ENCODE measurements at regions not wholly inside any gene's neighbourhood (a gene's known extent, or its start where the extent isn't known, plus 50 kb on each side); places are given as distances from the start of the nearest gene placed in this dataset.

- TF ChIP-seq CHD7 (IDR thresholded peaks at IDR 0.05; ENCODE audit: low read depth, low read length) (no peak), FOSL1 (tag; conservative IDR thresholded peaks at IDR 0.05) (no peak), ZFX (CRISPR knock-in tag; IDR thresholded peaks at IDR 0.05) (no peak), CAMTA2 (CRISPR knock-in tag; conservative IDR thresholded peaks at IDR 0.05) (no peak), ZNF217 (CRISPR knock-in tag; IDR thresholded peaks at IDR 0.05) (no peak), ZNF75A (CRISPR knock-in tag; IDR thresholded peaks at IDR 0.05) (no peak)
These were observed 387.6 kb upstream of the RGMA start (continued) for GRCh38 chr15:93476491-93477177.

Measured in K562 (cell line).